GM21390 (cell line): ENCODE measurements at regions not wholly inside any gene's neighbourhood (a gene's known extent, or its start where the extent isn't known, plus 50 kb on each side); places are given as distances from the start of the nearest gene placed in this dataset.

Source experiments
- ATAC-seq: cut with Tn5 transposase; IDR thresholded peaks from one replicate; pipeline ENCODE4 v1.9.1; 2021; ENCODE audit not compliant: unreplicated experiment

DNA sequence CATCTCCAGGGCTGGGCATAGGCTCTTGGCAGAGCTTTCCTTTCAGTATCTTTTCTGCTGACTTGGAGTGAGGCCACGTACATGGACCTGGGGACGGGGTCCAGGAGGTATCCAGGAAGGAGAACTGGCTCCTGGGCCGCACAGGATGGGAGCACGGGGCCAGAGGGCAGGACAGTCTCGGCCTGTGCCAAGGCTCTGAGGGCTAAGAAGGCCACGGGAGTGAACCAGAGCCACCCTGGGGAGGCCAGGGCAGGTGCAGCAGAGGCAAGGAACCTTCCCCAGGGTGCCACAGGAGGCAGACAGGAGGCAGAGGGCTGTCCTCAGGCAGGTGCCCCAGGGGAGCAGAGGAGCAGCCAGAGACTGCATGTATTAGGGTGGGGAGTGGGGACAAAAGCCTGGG is 50.3 kb downstream of the PLXNA1 start:
- ATAC-seq, result no peak

DNA sequence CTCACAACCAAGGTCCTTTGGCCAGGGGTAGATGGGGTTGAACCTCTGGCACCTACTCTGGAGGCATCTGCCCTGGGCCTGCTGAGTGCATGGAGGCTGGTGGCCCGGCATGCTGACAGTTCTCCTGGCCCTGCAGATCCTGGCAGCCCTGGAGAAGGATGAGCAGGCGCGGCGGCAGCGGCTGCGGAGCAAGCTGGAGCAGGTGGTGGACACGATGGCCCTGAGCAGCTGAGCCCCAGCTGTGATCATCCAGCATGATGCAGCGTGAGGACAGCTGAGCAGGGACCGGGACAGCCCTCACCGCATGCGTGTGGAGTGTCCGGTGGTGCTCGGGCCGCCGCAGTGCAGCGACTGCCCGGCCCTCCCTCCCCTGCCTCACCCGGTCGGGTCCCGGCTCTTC is 50.9 kb downstream of the PLXNA1 start:
- ATAC-seq, result no peak

DNA sequence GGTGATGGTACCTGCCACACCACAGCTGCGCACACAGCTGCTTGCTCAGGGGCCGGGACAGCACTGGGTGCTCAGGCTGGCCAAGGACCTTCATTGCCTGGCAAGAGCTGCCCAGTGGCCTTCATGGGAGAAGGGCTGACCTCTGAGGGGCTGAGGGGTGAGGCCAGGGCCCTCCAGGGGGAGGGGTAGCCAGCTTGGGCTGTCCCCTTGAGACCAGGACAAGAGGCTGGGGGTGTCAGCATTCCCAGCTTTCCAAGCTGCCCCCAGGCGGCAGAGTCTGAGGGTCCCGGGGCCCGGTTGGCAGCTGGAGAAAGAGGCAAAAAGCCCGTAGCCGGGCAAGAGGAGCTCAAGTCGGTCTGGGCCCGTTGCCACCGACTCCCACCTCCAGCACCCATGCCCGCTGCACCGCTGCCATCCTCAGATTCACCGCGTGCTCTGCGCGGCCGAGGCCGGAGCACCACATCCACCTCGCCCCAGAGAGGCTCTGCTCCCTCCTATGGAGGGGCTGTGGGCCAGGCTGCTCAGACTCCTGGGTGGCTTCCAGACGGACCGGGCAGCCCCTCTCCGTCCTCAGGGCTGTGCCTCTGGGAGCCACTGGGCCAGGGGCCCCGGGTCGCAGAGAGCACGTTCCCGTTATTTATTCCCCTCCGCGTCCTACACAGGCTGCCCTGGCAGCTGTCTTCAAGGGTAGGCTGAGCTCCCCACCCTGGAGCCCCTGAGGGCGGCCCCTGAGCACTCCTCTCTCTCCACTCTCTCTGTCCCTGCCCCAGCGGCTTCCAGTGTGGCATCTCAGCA is 51.5 kb downstream of the PLXNA1 start:
- no peak for ATAC-seq

DNA sequence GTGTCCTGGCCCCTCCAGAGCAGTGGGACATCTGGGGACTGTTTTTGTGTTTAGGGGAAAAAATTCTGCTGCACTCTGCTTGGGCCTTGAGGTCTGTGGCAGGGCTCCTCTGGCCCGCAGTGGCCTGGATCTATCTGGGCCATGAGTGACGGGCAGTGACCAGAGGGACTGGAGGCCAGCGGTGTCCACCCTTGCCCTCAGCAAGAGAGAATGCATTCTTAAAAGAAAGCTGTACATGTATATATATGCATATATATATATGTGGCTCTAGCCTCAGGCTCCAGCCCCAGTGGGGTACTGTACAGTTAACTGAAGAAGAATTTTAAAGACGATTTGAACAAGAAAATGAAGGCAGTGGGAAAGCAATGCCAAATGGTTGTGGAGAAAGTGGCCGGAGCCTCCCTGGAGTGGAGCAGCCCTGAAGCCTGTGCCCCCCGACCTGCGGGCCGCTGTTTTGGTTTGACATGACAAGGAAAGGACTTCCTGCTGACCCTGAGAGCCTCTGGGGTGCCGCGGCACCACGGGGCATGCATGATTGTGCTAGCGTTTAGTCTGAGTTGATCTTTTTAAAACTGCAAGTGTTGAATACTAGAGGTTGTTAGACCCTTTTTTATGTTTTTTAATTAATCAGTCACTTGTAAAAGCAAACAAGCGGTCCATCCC is 52.2 kb downstream of the PLXNA1 start:
- ATAC-seq, result no peak

DNA sequence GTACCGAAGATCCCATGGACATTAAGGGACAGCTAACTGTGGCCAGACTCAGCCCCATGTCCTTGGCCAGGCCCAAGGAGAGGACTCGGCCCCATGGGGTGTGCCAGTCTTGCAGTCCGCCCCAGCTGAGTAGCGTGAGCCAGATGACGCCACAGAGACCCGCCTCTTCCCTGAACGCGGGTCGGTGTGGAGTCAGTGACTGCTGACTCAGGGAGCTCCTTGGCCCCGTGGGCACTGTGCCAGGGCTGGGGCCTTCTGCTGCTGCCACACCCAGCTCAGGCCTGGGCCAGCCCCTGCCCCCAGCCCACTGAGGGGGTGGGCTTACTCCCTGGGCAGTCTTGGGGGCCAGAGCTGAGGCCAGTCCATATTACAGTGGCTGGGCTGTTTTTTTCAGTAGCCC is 52.8 kb downstream of the PLXNA1 start:
- ATAC-seq, result no peak

DNA sequence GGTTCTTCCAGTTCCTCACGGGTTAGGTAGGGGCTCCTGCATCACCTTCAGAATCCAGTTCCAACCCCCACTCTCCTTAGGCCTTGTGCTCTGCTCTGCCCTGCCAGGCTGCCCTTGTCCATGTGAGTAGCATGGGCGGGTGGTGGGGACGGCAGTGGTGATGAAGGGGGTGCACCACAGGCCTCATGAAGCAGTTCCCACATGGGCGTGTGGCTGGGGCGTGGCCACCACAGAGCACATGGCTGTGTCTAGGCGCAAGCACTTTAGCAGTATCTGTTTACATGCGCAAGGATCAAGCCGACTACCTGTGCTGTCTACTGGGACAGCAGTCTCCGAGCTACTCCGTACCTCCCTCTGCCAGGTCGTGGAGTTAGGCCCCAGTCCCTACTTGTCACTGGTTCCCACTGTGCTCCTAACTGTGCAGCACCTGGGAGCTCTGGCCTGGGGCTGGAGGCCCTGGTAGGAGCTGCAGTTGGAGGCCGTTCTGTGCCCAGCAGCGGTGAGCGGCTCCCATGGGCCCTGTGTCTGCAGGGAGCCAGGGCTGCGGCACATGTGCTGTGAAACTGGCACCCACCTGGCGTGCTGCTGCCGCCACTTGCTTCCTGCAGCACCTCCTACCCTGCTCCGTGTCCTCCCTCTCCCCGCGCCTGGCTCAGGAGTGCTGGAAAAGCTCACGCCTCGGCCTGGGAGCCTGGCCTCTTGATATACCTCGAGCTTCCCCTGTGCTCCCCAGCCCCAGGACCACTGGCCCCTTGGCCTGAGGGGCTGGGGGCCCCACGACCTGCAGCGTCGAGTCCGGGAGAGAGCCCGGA is 53.5 kb downstream of the PLXNA1 start:
- no peak for ATAC-seq

DNA sequence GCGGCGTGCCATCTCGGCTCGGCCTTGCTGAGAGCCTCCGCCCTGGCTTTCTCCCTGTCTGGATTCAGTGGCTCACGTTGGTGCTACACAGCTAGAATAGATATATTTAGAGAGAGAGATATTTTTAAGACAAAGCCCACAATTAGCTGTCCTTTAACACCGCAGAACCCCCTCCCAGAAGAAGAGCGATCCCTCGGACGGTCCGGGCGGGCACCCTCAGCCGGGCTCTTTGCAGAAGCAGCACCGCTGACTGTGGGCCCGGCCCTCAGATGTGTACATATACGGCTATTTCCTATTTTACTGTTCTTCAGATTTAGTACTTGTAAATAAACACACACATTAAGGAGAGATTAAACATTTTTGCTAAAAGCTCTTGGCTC is 54.1 kb downstream of the PLXNA1 start:
- ATAC-seq, result no peak

DNA sequence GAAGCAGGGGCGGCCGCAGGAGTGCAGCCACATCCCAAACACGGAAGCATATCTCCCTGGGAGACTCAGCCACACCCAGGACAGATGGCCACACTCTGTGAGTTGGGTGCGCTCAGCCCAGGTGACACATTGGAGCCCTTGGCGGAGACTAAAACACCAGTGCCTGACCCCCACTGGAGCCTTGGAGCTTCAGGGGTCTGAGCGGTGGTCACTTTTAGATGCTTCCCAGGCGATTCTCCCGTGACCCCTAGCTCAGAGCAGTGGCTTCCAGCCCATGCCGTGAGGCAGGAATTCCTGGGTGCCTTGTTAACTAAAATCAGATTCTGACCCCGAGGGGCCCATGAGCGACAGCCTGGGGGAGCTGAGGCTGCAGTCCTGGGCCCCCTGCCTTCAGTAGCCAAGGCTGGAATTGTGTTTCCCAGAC is 54.5 kb downstream of the PLXNA1 start:
- no peak for ATAC-seq

DNA sequence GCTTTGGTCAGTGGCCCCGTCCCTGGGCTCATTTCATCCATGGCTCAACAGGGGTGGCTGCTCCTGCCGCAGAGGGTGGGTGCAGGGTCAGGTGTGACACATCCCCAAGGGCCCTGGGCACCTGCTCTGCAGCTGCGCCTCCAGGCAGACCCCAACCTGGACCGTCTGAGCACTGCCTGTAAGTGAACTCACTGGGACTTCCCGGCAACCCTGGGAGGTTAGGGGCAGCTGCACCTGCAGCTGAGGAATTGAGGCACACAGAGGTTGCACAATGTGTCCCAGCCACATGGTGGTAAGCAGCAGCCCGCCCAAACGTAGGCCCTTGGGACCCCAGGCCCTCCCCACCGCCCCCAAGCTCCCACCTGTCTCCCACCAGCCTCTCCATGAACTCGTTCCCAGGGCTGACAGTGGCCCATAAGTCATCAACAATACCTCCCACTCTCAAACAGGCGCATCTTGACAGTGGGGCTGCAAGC is 55.1 kb downstream of the PLXNA1 start:
- no peak for ATAC-seq

DNA sequence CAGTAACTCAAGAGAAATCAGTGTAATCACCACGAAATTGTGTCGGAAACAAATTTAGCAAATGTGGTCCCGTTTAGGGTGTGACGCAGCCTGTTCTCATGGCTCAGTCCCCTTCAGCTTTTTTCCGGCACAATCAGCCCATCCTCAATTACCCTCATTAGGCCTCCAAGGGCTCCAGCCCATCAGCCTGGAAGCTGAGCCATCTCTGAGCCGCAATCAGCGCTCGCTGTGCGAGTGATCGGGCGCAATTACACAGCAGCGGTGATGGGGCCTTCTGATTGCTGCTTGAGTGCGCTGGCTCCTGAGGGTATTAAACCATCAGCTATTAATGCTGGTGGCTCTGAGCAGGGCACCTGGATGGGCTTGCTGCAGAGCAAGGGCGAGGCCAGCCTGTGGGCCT is 55.6 kb downstream of the PLXNA1 start:
- no peak for ATAC-seq

DNA sequence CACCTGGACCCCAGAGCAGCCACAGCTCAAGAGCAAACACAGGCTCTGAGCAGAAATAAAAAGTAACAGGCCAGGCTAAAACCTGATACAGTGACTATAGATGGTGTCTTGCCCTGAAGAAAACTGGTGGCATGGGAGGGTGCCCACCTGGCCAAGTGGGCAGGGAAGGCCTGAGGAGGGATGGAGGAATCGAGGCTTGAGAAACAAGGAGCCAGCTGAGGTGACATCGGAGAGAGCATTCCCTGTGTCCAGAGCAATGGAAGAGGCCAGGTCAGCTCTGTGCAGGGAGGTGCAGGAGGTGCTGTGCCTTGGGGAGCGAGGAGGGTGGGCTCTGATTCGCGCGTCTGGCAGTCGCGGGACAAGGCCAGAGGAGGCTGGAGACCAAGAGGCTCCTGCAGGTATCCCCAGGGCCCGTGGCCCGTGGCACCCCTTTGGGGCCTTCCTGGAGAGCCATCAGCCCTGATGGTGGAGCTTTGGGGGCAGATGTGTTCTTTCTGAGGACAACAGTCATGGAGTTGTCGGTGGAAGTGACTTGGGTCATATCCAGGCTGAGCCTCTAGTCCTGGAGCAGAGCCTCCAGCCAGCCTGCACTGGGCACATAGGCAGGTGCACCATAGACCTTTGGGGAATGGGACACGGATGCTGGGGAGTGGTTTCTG is 56.1 kb downstream of the PLXNA1 start:
- no peak for ATAC-seq

DNA sequence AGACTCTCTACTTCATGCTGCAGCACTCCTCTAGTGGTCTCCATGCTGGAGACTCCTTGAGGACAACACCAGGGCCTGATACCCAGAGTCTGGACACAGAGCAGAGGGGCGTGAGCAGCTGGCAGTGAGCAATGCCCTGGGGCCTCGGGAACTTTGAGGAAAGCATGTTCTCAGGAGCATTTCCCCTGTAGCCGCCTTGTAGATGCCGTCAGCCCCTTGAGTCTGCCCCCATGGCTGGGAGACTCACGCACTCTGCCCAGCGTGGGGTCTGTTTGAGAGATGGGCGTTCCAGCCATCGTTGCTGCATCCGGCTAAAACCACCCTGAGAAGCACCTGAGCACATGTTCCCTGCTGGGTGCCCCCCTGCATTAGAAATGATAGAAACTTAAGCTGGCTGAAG is 56.8 kb downstream of the PLXNA1 start:
- no peak for ATAC-seq

DNA sequence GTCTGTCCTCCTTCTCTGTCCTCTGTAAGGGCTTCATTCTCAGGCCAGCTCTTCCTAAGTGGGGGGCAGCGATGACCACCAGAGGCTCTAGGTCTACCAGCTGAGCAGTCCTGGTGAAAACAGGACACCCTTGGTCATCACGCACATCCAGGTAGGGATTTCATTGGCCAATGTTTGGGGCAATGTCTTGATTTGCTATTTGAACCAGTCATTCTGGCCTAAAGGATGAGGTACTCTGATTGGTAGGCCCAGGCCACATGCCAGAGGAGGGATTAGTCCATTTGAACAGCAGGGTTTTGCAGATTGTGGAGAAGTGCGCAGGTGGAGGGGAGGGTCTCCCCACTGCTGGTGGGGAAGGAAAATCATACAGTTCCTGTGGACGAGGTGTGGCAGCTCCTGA is 57.3 kb downstream of the PLXNA1 start:
- ATAC-seq, result no peak

DNA sequence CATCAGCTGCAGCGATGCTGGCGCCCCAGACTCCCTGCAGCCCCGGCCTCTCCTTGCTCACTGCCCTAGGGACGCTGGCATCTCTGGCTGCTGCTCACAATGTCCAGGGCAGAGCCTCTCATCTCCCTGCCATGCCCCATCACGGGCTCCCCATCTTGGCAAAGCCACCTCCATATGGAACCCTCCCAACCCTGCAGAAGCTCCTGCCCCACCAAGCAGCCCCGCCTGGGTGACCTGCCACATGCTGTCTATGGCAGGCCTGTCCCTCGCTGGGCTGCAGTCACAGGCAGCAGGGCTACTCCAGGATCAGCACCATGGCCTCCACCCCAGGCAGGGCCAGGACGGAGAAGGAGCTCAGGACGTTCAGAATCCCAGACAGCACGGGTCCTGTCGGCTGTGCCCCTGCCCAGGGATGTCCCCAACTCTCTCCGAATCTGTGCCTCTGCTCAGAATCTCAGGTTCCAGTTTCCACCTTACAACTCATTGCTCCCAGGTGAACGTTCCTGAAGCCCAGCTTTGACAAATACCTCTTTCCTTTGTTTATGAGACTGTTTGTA is 58.4 kb downstream of the PLXNA1 start:
- no peak for ATAC-seq

DNA sequence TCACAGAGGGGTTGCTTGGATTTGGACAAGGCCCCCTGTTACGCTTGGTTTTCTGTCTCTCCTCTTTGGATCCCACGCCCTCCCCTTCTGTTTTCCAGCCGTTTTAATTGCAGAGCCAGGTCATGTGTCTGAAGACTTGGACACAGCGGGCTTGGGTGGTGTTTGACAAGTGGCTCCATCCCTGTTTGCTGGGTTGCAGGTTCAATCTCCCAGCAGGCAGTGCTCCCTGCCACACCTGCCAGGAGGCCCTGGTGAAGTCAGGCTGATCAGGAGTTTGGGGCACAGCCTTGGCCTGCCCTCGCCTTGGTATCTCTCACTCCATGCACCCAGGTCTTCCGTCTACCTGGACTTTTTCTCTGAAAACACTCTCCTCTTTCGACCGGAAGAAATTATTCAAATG is 59.0 kb downstream of the PLXNA1 start:
- no peak for ATAC-seq

DNA sequence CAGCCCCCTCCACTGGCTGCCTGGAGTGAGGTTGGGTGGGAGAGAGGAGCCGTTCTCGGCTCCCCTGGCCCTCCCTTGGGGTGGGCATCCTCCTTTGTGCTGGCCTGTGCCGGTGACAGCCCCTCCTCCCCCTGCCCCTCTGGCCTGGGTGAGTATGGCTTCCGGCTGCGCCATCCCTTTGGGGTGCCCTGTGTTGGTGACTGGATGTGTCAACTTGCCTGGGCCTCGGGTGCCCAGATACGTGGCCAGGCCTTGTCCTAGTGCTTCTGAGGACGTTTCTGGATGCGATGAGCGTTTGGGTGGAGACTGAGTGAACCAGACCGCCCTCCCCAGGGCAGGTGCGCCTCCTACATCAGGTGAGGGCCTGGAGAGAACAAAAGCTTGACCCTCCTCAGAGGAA is 59.7 kb downstream of the PLXNA1 start:
- ATAC-seq, result no peak

DNA sequence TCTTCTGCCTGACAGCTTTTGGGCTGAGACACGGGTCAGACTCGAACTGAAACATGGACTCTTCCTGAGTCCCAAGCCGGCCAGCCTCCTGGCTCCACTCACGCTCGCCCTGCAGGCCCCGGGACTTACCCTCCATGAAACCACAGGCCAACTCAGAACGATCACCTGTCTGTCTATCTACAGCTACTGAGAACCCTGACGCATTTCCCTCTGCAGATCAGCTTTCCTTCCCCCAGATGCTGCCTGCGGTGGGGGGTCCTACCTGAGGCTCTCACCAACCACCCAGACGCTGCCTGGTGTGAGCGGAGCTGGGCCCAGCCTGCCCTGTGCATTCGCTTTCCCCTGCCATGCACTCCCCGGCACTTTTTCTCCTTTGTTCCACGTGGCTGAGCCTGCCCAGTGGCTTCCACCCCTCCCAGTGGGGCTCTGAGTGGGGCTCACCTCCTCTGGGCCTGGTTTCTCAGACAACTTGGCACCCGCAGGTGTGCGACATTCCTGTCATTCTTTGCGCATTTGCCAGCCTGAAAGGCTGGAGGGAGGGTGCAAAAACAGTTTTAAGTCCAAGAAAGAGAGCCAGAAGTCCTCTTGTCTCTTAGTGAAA is 60.2 kb downstream of the PLXNA1 start:
- ATAC-seq, result no peak

DNA sequence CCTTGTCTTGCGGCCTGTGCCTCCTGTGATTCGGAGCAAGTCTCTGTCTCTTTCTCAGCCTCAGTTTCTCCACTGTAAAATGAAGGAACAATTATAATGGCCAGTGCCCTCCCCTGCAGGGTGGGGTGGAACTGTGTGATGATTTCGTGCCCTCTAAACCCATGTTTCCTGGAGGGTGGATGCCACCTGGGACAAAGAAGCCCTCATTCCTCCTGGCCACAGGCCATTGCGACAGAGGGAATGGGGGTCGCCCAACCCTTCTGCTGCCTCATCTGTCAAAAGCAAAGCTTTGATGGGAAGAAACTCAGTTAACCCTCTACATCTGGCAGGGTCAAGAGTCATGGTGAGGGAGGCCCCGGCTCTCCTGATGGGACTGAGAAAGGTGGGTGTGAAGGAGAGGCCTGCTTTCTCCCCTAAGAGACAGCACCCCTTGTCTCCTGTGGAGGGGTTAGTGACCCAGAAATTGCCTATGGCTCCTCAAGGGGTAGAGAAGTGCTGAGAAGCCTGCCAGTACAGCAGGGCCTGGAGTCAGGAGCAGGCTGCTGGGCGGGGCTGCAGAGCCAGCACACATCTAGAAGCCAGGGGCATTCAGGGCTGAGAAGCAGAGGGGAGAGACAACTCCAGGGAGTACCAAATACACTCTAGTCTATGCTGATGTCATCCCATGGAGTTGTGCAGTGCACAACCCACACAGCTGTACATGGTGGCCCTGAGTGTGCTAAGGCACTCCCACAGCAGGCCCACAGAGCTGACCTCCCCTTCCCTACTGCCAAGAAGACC is 61.0 kb downstream of the PLXNA1 start:
- no peak for ATAC-seq

DNA sequence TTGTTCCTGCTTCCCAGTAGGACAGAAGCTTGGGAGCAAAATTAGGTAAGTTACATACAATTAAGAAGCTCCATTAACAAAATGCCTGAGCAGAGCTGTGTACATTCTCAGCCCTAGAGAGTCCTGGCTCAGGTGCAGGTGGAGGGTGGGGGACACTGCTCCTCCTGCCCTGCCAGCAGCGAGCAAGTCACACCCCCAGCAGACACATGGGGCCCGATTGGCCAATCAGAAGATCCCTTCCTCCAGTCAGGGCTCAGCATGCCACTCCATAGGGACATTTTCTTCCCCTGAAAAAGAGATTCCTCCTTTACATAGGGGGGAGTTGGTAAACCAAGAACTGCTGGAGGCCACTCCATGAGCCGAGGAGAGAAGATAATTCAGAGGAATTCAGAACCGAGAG is 62.1 kb downstream of the PLXNA1 start:
- no peak for ATAC-seq
